Fibroblast of villous mesenchyme (primary cell): ENCODE measurements at regions not wholly inside any gene's neighbourhood (a gene's known extent, or its start where the extent isn't known, plus 50 kb on each side); places are given as distances from the start of the nearest gene placed in this dataset.

ENCODE experiments used
- DNase-seq: peaks from one replicate; pipeline ENCODE4 v3.0.0-alpha.2; 2010; ENCODE audit warnings: low read depth
- H3K4me3 ChIP-seq: 2 replicates; pipeline ENCODE4 v1.5.1; 2011; ENCODE audit warnings: low read depth, mild to moderate bottlenecking, low read length
- TF ChIP-seq, protein P1 (sequence below): IDR thresholded peaks from 2 replicates; pipeline ENCODE4 v1.5.1; 2012; ENCODE audit warnings: low read depth, mild to moderate bottlenecking, low read length; ENCODE audit not compliant: insufficient read depth

DNA sequence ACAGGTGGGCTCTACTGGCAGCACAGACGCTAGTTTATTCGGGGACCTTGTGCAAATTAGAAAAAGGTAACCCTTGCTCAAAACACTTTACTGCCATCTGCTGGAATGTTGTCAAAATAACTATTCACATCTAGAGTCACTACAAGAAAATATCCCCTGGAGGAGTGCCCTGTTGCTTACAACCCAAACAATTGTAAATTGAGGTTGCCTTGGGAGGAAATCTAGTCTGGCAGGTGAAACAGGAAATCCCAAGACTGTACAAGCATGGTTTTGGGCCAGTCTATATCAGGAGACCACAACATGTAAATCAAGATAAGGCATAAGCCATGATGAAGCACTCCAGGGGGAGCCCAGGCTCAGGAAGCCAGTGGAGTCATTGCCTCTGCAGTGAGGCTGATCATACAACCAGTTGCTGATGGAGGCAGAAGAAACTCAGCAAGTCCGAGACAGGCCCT lies 136.8 kb upstream of the ACP3 start:
- TF ChIP-seq, protein P1, sequence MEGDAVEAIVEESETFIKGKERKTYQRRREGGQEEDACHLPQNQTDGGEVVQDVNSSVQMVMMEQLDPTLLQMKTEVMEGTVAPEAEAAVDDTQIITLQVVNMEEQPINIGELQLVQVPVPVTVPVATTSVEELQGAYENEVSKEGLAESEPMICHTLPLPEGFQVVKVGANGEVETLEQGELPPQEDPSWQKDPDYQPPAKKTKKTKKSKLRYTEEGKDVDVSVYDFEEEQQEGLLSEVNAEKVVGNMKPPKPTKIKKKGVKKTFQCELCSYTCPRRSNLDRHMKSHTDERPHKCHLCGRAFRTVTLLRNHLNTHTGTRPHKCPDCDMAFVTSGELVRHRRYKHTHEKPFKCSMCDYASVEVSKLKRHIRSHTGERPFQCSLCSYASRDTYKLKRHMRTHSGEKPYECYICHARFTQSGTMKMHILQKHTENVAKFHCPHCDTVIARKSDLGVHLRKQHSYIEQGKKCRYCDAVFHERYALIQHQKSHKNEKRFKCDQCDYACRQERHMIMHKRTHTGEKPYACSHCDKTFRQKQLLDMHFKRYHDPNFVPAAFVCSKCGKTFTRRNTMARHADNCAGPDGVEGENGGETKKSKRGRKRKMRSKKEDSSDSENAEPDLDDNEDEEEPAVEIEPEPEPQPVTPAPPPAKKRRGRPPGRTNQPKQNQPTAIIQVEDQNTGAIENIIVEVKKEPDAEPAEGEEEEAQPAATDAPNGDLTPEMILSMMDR = peak; percentile 56
- DNase-seq = peak; percentile 62
- H3K4me3 ChIP-seq = no peak overlapping the region

DNA sequence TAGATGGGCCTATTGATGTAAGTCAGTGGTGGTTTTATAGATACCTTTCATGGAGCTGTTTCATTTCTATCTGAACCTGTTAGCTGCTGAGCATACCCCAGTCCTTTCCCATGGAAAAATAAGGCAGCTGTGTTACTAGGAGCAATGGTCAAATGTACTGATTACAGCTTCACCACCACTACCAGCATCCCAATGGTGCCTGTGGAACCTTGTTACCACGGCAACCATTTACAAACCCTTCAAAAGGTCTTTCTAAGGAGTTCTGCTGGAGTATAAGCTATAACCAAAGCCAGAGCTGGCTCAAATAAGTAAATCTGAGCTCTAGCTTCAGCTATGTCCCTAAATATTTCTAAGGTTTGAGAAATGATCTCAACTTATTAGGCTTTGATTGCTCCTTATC lies 133.4 kb upstream of the ACP3 start:
- TF ChIP-seq, protein P1 = no peak
- H3K4me3 ChIP-seq = no peak overlapping the region
- DNase-seq = no peak

DNA sequence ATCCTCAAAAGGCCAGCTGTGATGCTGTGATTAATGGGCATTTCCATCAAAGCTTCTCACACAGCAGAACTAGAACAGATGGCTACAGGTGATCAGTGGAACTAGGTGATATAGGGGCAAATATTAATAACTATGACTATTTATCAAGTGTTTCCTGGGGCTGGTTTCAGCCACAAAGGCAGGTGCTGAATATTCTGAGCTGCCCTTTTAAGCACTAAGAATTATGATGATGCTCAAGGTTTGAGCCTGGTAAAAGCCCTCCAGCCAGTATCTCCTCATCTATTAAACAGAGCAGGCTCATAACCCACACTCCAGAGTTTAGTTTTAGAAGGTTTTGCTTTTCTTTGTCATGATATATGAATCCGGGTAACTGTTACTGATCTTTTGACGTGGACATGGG lies 129.5 kb upstream of the ACP3 start:
- DNase-seq = no peak

DNA sequence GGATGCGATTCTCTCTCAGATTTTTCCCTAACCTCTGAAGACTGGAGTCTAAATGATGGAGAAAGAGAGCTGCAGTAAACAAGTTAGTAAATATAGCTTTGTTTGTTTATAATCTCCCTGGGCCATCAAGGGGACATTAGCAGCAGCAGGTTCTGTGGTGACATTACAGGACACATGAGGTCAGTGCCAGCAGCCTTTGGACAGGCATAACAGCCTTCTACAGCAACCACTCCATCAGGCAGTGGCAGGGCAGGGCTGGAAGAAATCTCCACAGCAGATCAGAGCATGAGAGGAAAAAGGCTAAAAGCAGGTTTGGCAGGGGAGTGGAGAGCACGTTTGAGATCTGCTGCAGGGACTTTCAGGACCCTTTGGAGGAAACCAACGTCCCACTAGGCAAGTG lies 127.6 kb upstream of the ACP3 start:
- TF ChIP-seq, protein P1 = no peak
- no peak overlapping the region for H3K4me3 ChIP-seq

More for the DNA sequence above, 129.5 kb upstream of the ACP3 start:
- H3K4me3 ChIP-seq = no peak overlapping the region
- TF ChIP-seq, protein P1 = no peak

DNA sequence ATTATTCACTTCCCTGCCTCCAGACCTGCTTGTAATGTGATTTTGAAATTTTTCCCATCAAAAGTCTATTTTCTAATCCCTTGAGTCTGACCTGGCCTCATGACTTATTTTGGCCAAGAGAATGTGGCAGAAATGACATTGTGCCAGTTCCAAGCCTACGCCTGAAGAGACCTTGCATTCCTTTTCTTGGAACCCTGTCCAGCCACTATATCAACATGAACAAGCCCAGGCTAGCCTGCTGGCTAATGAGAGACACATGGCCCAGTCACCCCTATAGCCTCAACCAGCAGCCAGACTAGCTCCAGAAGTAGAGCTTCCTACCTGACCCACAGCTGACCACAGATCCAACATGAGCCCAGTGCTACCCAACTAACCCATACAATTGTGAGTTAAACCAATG lies 121.1 kb upstream of the ACP3 start:
- DNase-seq = no peak
- TF ChIP-seq, protein P1 = no peak
- H3K4me3 ChIP-seq = no peak overlapping the region

More for the DNA sequence above, 127.6 kb upstream of the ACP3 start:
- DNase-seq = no peak

DNA sequence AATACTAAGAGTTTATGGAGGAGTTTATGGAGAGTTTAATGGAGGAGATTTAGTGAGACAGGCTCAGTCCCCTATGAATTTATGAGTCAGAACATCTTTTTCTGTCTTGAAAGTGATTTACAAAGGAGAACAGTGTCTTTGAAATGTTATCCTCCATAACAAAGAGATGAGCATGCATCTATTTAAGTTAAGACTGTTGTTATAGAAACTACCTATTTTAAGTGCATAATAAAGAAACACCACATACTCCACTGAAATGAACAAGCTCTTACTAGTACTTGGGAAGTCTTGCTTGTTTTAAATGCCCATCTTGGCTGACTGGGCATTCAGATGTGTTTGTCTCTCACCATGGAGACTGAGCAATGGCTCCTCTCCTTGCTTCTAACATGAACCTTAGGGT lies 118.7 kb upstream of the ACP3 start:
- no peak for DNase-seq
- H3K4me3 ChIP-seq = no peak overlapping the region
- TF ChIP-seq, protein P1 = no peak

DNA sequence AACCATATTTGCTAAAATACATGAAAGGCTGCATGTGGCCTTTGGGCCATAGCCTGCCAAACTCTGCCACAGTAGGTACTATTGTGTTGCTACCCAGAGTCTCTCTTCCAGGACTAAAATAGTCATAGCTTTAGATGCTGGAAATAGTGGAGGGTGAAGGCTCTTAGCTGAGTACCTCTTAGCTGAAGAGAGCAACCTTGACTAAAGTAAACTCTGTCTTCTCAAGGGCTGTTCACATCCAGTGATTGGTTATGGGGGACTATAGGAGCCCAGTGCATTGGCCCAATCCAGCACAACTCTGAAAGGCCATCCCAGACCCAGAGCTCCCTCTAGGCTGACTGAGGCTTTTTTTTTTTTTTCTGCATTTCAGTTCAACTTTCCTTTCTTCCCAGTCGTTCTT lies 117.8 kb upstream of the ACP3 start:
- DNase-seq = no peak
- TF ChIP-seq, protein P1 = no peak
- H3K4me3 ChIP-seq = no peak overlapping the region
